Dendritic cell treated with granulocyte-macrophage colony-stimulating factor and Interleukin-4, amounts not matched to agents 40 ng/mL and 50 ng/mL, for 4 days (primary cell): ENCODE measurements at regions not wholly inside any gene's neighbourhood (a gene's known extent, or its start where the extent isn't known, plus 50 kb on each side); places are given as distances from the start of the nearest gene placed in this dataset.

Source experiments
- H3K27ac Mint-ChIP-seq: one replicate; pipeline ENCODE4 v1.8.0; 2022; ENCODE audit warnings: mild to moderate bottlenecking, mixed read lengths
- H3K27me3 Mint-ChIP-seq: one replicate; pipeline ENCODE4 v1.8.0; 2022; ENCODE audit warnings: mild to moderate bottlenecking, mixed read lengths
- H3K36me3 Mint-ChIP-seq: one replicate; pipeline ENCODE4 v1.8.0; 2022; ENCODE audit warnings: low read depth, mixed read lengths
- H3K4me1 Mint-ChIP-seq: one replicate; pipeline ENCODE4 v1.8.0; 2022; ENCODE audit warnings: low read depth, mixed read lengths
- H3K4me3 Mint-ChIP-seq: one replicate; pipeline ENCODE4 v1.8.0; 2022; ENCODE audit warnings: mild to moderate bottlenecking, moderate library complexity, mixed read lengths
- H3K9me3 Mint-ChIP-seq: one replicate; pipeline ENCODE4 v1.8.0; 2022; ENCODE audit warnings: mixed read lengths
- intact Hi-C: fragments of 100-400 bp; cut with micrococcal nuclease; formaldehyde crosslinking; loops from one replicate; pipeline ENCODE4 v1.15.0; 2022

DNA sequence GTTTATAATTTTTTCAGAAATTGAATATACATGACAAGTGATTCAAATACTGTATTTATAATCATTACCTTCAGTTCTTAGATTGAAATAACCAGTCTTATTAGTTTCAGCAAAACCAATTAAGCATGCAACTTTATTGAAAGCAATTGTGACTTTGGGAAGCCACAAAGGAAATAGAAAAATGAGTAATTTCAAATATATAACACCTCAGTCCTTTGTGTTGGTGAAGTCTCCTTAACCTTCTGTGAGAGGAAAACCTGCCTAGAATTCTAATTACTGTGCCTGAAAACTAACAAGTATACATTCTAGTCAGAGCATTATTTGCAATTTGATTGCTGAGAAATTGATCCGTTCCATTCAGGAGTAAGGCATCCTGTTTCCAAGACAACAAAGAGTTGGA lies 95.8 kb downstream of the S1PR1 start:
- intact Hi-C loops, result no loop called here
- H3K4me3 Mint-ChIP-seq, result no peak overlapping the region
- H3K27me3 Mint-ChIP-seq, result no peaks in the 10 kb centered on the region
- no peaks in the 10 kb centered on the region for H3K4me1 Mint-ChIP-seq
- no peaks in the 10 kb centered on the region for H3K36me3 Mint-ChIP-seq
- peaks cover 34% of the 10 kb centered on the region for H3K9me3 Mint-ChIP-seq
- no peak overlapping the region for H3K27ac Mint-ChIP-seq

GRCh38 chr1:101333186-101333585 lies 96.4 kb downstream of the S1PR1 start:
- Mint-ChIP-seq H3K36me3 (no peaks in the 10 kb centered on the region), H3K27me3 (no peaks in the 10 kb centered on the region), H3K4me3 (no peak overlapping the region), H3K27ac (no peak overlapping the region), H3K4me1 (no peaks in the 10 kb centered on the region), H3K9me3 (peaks cover 34% of the 10 kb centered on the region)
- intact Hi-C loops, result no loop called here

DNA sequence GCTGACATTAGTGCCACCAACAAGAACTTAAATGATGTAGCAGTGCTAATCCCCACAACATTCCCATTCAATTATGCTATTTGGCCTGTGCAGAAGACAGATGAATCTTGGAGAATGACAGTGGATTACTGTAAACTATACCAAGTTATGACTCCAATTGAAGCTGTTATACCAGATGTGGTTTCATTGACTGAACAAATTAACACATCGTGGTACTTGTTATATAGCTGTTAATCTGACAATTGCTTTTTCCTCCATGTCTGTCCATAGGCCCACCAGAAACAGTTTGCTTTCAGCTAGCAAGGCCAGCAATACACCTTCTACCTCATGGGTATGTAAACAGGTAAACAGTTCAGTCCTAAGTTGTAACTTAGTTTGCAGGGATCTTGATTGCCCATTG lies 101.1 kb downstream of the S1PR1 start:
- H3K27ac Mint-ChIP-seq, result no peak overlapping the region
- no peaks in the 10 kb centered on the region for H3K36me3 Mint-ChIP-seq
- peaks cover 25% of the 10 kb centered on the region for H3K9me3 Mint-ChIP-seq
- H3K4me3 Mint-ChIP-seq, result no peak overlapping the region
- H3K4me1 Mint-ChIP-seq, result no peaks in the 10 kb centered on the region
- intact Hi-C loops, result no loop called here
- H3K27me3 Mint-ChIP-seq, result no peaks in the 10 kb centered on the region

DNA sequence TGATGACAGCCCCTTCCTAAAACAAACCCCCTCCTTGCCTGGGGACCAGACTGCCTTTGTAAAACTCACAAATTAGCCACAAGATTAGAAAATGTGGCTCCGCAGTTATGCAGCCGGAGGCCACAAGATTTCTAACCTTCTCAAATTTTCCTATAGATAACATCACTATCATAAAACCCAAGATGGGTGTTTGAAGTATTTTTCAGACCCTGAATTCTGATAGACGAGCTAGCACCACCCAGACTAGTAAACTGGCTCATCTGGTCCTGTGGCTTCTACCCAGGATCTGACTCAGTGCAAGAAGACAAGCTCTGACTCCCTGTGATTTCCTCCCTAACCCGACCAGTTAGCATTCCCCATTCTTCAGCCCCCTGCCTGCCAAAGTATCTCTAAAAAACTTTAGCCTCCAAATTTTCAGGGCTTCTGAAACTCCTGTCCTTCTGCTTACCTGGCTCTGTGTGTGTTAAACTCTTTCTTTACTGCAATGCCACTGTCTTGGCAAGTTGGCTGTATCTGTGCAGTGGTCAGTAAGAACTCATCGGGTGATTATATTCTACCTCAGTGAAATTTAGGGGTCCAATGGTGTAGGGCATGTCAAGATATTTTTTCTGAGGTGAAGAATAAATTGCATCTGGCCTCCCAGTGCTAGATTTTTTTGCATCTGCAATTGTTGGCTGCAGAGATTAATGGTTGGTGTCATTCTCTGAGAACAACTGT lies 102.1 kb downstream of the S1PR1 start:
- H3K4me1 Mint-ChIP-seq, result no peaks in the 10 kb centered on the region
- no peak overlapping the region for H3K27ac Mint-ChIP-seq
- intact Hi-C loops, result no loop called here
- no peaks in the 10 kb centered on the region for H3K27me3 Mint-ChIP-seq
- H3K36me3 Mint-ChIP-seq, result no peaks in the 10 kb centered on the region
- peaks cover 32% of the 10 kb centered on the region for H3K9me3 Mint-ChIP-seq
- H3K4me3 Mint-ChIP-seq, result no peak overlapping the region

- Mint-ChIP-seq H3K27ac (no peak overlapping the region), H3K4me1 (no peaks in the 10 kb centered on the region), H3K9me3 (peaks cover 12% of the 10 kb centered on the region), H3K36me3 (no peaks in the 10 kb centered on the region), H3K4me3 (no peak overlapping the region), H3K27me3 (no peaks in the 10 kb centered on the region)
- intact Hi-C loops, result no loop called here
Measured at GRCh38 chr1:101344745-101345144, 107.9 kb downstream of the S1PR1 start.

GRCh38 chr1:101346419-101346818 lies 109.6 kb downstream of the S1PR1 start:
- Mint-ChIP-seq H3K27ac (no peak overlapping the region), H3K4me1 (no peaks in the 10 kb centered on the region), H3K27me3 (no peaks in the 10 kb centered on the region), H3K4me3 (no peak overlapping the region), H3K36me3 (no peaks in the 10 kb centered on the region), H3K9me3 (peaks cover 12% of the 10 kb centered on the region)
- intact Hi-C loops, result no loop called here

DNA sequence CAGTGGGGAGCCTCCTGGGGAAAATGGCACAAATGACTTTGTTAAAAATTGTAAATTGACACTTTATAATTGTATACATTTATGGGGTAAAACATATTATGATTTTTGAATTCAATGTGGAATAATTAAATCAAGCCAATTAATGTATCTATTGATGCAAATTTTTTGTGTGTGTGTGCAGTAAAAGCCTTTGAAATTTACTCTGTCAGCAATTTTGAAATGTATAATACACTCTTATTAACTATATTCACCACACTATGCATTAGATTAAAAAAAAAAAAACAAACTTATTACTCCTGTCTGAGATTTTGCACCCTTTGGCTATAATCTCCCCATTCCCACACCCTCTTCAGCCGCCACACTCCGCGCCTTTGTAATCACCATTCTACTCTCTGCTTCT lies 119.2 kb downstream of the S1PR1 start:
- Mint-ChIP-seq H3K4me1 (no peaks in the 10 kb centered on the region), H3K27ac (no peak overlapping the region)

GRCh38 chr1:101356604-101357443 lies 120.0 kb downstream of the S1PR1 start:
- no peaks in the 10 kb centered on the region for H3K4me1 Mint-ChIP-seq
- H3K4me3 Mint-ChIP-seq, result no peak overlapping the region
- no peaks in the 10 kb centered on the region for H3K36me3 Mint-ChIP-seq
- no peaks in the 10 kb centered on the region for H3K27me3 Mint-ChIP-seq
- no peaks in the 10 kb centered on the region for H3K9me3 Mint-ChIP-seq
- intact Hi-C loops, result loop anchor here (1.0 kb wide), 2 partner anchors 48 to 436 kb away; no protein-coding TSS in a partner anchor
- H3K27ac Mint-ChIP-seq, result no peak overlapping the region

More for the DNA sequence above, 119.2 kb downstream of the S1PR1 start:
- intact Hi-C loops, result loop anchor here (1.0 kb wide), 1 partner anchor 435 kb away; no protein-coding TSS in a partner anchor
- Mint-ChIP-seq H3K4me3 (no peak overlapping the region), H3K9me3 (no peaks in the 10 kb centered on the region), H3K36me3 (no peaks in the 10 kb centered on the region), H3K27me3 (no peaks in the 10 kb centered on the region)

DNA sequence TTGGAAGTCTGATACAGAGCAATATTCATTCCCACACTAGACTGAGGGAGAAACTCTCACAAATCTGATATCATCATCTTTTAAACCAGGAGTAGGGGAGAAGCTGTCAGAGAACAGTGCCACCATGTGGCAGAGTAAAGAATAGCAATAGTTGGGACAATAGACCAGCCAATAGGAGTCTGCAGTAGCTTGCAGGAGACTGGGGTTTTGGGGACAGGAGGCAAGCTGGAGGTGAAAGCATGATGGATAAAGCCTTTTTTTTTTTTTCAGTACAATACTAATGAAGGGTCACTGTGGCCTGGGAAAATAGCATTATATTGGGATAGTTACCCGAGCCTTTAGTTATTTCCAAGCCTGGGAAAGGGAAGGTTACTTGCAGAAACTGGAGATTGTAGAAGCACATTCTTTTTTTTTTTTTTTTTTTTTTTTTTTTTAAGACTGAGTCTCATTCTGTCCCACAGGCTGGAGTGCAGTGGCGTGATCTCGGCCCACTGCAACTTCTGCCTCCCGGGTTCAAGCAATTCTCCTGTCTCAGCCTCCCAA lies 120.7 kb downstream of the S1PR1 start:
- Mint-ChIP-seq H3K4me3 (no peak overlapping the region), H3K9me3 (no peaks in the 10 kb centered on the region), H3K27ac (no peak overlapping the region), H3K36me3 (no peaks in the 10 kb centered on the region), H3K4me1 (no peaks in the 10 kb centered on the region), H3K27me3 (no peaks in the 10 kb centered on the region)
- intact Hi-C loops, result loop anchor here (1.0 kb wide), 1 partner anchor 48 kb away; no protein-coding TSS in a partner anchor

DNA sequence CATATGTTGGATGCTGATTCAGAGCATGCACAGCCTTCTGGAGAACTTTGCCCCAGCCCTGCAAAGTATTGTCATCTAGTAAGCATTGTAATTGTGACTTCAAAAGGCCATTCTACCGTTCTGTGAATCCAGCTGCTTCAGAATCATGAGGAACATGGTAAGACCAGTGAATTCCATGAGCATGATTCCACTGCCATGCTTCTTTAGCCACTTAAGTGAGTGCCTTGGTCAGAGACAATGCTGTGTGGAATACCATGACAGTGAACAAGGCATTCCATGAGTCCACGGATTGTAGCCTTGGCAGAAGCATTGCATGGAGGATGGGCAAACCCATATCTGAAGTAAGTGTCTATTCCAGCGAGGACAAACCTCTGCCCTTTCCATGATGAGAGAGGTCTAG lies 123.7 kb downstream of the S1PR1 start:
- H3K4me3 Mint-ChIP-seq, result no peak overlapping the region
- no peaks in the 10 kb centered on the region for H3K9me3 Mint-ChIP-seq
- H3K27me3 Mint-ChIP-seq, result no peaks in the 10 kb centered on the region
- H3K27ac Mint-ChIP-seq, result no peak overlapping the region
- no peaks in the 10 kb centered on the region for H3K4me1 Mint-ChIP-seq
- intact Hi-C loops, result no loop called here
- no peaks in the 10 kb centered on the region for H3K36me3 Mint-ChIP-seq

- H3K9me3 Mint-ChIP-seq, result no peaks in the 10 kb centered on the region
- H3K4me3 Mint-ChIP-seq, result no peak overlapping the region
- no peak overlapping the region for H3K27ac Mint-ChIP-seq
- no peaks in the 10 kb centered on the region for H3K4me1 Mint-ChIP-seq
- H3K36me3 Mint-ChIP-seq, result no peaks in the 10 kb centered on the region
- no peaks in the 10 kb centered on the region for H3K27me3 Mint-ChIP-seq
- intact Hi-C loops, result no loop called here
Measured at GRCh38 chr1:101363891-101364318, 127.1 kb downstream of the S1PR1 start.

DNA sequence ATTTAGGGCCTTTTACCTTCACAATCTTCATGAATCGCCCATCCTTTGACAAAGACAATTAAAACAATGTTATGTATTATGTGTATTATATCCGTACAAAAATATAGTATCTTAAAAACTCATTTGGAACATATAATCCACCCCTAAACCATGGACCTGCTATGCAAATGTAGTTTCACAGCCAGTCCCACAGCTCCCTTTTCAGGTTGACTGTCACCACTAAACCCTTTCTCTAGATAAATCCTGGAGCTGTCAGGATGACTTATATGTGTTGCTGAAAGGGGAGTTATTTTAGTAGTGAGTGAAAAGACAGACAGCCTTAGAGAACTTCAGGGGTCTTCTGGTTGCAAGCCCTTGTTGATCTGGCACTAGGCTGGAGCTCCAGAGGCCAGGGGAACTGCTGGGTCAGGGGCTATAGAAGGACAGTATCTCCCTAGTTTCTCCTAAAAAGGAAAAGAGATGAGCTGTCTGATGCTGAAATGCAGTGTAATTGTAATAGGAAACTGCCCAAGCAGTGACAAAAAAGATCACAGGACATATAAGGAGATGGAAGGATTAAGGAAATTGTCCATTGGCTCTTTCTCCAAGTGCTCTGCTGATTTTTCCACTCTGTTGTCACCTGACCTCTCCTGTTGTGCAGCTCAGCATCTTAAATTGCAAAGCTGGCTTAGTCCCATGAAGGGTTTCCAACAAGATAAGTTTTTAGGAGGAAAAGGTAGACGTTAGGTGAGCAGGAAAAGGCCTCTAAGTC lies 127.7 kb downstream of the S1PR1 start:
- intact Hi-C loops, result no loop called here
- Mint-ChIP-seq H3K27ac (no peak overlapping the region), H3K36me3 (no peaks in the 10 kb centered on the region)

DNA sequence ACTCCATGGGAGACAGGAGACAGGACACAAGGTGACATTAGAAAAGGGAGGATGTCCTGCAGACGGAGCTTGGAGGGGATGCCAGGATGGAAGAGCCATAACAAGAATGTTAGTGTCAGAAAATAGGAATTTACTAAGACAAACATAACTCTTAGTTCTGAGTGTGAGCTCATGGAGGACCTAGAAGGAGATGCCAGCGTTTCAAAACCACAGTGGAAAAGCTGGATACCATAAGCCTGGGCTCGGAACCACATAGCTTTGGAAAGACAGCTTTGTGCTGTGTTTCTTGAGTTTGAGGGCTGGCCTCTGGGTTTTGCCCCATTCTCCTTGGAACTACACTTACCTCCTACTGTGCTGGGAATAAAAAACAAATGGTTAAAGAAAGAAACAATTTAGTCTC lies 128.4 kb downstream of the S1PR1 start:
- Mint-ChIP-seq H3K9me3 (no peaks in the 10 kb centered on the region), H3K27me3 (no peaks in the 10 kb centered on the region), H3K36me3 (no peaks in the 10 kb centered on the region), H3K4me3 (no peak overlapping the region), H3K27ac (no peak overlapping the region), H3K4me1 (no peaks in the 10 kb centered on the region)
- intact Hi-C loops, result no loop called here

More for the DNA sequence above, 127.7 kb downstream of the S1PR1 start:
- H3K4me1 Mint-ChIP-seq, result no peaks in the 10 kb centered on the region
- no peak overlapping the region for H3K4me3 Mint-ChIP-seq
- H3K27me3 Mint-ChIP-seq, result no peaks in the 10 kb centered on the region
- no peaks in the 10 kb centered on the region for H3K9me3 Mint-ChIP-seq

- intact Hi-C loops, result no loop called here
- Mint-ChIP-seq H3K4me3 (no peak overlapping the region), H3K27ac (no peak overlapping the region), H3K9me3 (no peaks in the 10 kb centered on the region), H3K36me3 (no peaks in the 10 kb centered on the region), H3K27me3 (no peaks in the 10 kb centered on the region), H3K4me1 (no peaks in the 10 kb centered on the region)
Measured at GRCh38 chr1:101365878-101366277, 129.1 kb downstream of the S1PR1 start.
